ENCODE measurements at regions not wholly inside any gene's neighbourhood (a gene's known extent, or its start where the extent isn't known, plus 50 kb on each side); places are given as distances from the start of the nearest gene placed in this dataset.
"Not testable (repeated sequence)": the region's sequence is repeated elsewhere in the genome, so short reads cannot be mapped to it uniquely, and the experiment has no call there.

DNA sequence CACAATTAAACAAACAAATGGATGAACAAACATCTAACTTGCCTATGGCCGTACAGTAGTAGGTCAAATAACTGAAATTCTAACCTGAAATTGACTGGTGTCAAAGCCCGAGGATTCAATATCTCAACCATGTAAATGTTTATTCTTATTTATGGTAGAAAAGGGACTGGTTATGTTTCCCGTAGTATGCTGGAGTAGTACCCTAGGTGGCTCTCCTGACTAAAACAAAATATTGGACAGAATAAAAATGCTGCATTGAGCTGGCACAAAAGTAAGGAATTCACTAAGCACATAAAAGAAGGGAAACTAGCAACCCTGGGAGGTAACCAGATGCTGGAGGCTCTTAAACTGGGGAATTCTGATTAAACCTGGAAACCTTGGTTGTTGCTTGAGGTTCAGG is 117.1 kb upstream of the PREP start:
- no peaks in the 10 kb centered on the region for H3K4me1 ChIP-seq (ENCODE audit: control insufficient read depth in 2 of 2, insufficient read depth in 2 of 2, low read length in 2 of 2)
- Mint-ChIP-seq H3K4me1 (no peaks in the 10 kb centered on the region), H3K9me3 (ENCODE audit: insufficient read depth) (no peaks in the 10 kb centered on the region), H3K4me3 (no peak overlapping the region), H3K27me3 (peaks cover 27% of the 10 kb centered on the region), H3K27ac (no peak overlapping the region)
- no CpG with 5 or more reads among the region's 3 CpGs for WGBS (ENCODE audit: insufficient coverage)
- ATAC-seq (ENCODE audit: low read depth) (no peak), DNase-seq (no peak)
- no peak overlapping the region for H2AFZ ChIP-seq (ENCODE audit: insufficient read depth, low read depth, low read length, poor library complexity, severe bottlenecking)
- intact Hi-C loops (cut with micrococcal nuclease): no loop called here
- H3K4me3 ChIP-seq (ENCODE audit: control extremely low read depth in 1 of 5, extremely low read depth in 1 of 5, insufficient read depth in 1 of 5, low read depth in 2 of 5, low read length in 4 of 5): no peak overlapping the region
- POLR2A ChIA-PET: no interaction called here
- H3K9me3 ChIP-seq (ENCODE audit: control extremely low read depth in 1 of 3, control insufficient read depth in 2 of 3, insufficient read depth in 1 of 3, low read length in 2 of 3): no peaks in the 10 kb centered on the region
- TF ChIP-seq EZH2 (IDR thresholded peaks at IDR 0.05; ENCODE audit: borderline replicate concordance, insufficient read depth, low read depth, low read length, poor library complexity, severe bottlenecking): no peak
- TF ChIP-seq, protein P1, sequence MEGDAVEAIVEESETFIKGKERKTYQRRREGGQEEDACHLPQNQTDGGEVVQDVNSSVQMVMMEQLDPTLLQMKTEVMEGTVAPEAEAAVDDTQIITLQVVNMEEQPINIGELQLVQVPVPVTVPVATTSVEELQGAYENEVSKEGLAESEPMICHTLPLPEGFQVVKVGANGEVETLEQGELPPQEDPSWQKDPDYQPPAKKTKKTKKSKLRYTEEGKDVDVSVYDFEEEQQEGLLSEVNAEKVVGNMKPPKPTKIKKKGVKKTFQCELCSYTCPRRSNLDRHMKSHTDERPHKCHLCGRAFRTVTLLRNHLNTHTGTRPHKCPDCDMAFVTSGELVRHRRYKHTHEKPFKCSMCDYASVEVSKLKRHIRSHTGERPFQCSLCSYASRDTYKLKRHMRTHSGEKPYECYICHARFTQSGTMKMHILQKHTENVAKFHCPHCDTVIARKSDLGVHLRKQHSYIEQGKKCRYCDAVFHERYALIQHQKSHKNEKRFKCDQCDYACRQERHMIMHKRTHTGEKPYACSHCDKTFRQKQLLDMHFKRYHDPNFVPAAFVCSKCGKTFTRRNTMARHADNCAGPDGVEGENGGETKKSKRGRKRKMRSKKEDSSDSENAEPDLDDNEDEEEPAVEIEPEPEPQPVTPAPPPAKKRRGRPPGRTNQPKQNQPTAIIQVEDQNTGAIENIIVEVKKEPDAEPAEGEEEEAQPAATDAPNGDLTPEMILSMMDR (IDR thresholded peaks at IDR 0.05): no peak
- no peaks in the 10 kb centered on the region for H3K27me3 ChIP-seq (replicated peaks in 1 of 4; ENCODE audit: control extremely low read depth in 1 of 4, control insufficient read depth in 3 of 4, insufficient read depth in 4 of 4, low read length in 3 of 4)
- CTCF ChIA-PET: interaction anchor here (1.0 kb wide), 1 partner anchor 85 kb away, joined by 3 read pairs; no protein-coding TSS in a partner anchor
- H3K4me2 ChIP-seq (replicated peaks; ENCODE audit: low read depth, low read length, poor library complexity, severe bottlenecking): no peak overlapping the region
- no peaks in the 10 kb centered on the region for H3K36me3 ChIP-seq (replicated peaks in 1 of 2; ENCODE audit: control extremely low read depth in 1 of 2, control insufficient read depth in 1 of 2, extremely low read depth in 1 of 2, insufficient read depth in 2 of 2, low read length in 1 of 2)
- no peak overlapping the region for H3K27ac ChIP-seq (ENCODE audit: low read length in 2 of 2)
- H4K20me1 ChIP-seq (ENCODE audit: control insufficient read depth, insufficient read depth, low read length, poor library complexity, severe bottlenecking): no peaks in the 10 kb centered on the region
- H3K79me2 ChIP-seq (ENCODE audit: control insufficient read depth, insufficient read depth, low read length): no peaks in the 10 kb centered on the region
- H3K9ac ChIP-seq (ENCODE audit: low read length): no peak overlapping the region

DNA sequence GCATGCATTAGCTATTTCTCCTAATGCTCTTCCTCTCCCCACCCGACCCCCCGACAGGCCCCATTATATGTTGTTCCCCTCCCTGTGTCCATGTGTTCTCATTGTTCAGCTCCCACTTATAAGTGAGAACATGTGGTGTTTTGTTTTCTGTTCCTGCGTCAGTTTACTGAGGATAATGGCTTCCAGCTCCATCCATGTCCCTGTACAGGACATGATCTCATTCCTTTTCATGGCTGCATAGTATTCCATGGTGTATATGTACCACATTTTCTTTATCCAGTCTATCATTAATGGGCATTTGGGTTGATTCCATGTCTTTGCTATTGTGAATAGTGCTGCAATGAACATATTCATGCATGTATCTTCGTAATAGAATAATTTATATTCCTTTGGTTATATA is 116.1 kb upstream of the PREP start:
- H3K4me3 ChIP-seq (ENCODE audit: control extremely low read depth in 1 of 5, extremely low read depth in 1 of 5, insufficient read depth in 1 of 5, low read depth in 2 of 5, low read length in 4 of 5); H3K27ac ChIP-seq (ENCODE audit: low read length in 2 of 2); H3K27me3 ChIP-seq (replicated peaks in 1 of 4; ENCODE audit: control extremely low read depth in 1 of 4, control insufficient read depth in 3 of 4, insufficient read depth in 4 of 4, low read length in 3 of 4); H2AFZ ChIP-seq (ENCODE audit: insufficient read depth, low read depth, low read length, poor library complexity, severe bottlenecking); H3K9me3 Mint-ChIP-seq (ENCODE audit: insufficient read depth); H3K4me2 ChIP-seq (replicated peaks; ENCODE audit: low read depth, low read length, poor library complexity, severe bottlenecking); H3K4me1 ChIP-seq (ENCODE audit: control insufficient read depth in 2 of 2, insufficient read depth in 2 of 2, low read length in 2 of 2); ATAC-seq (ENCODE audit: low read depth); H3K9ac ChIP-seq (ENCODE audit: low read length); H3K4me3 Mint-ChIP-seq; DNase-seq; POLR2A ChIA-PET; H3K36me3 ChIP-seq (replicated peaks in 1 of 2; ENCODE audit: control extremely low read depth in 1 of 2, control insufficient read depth in 1 of 2, extremely low read depth in 1 of 2, insufficient read depth in 2 of 2, low read length in 1 of 2); H3K79me2 ChIP-seq (ENCODE audit: control insufficient read depth, insufficient read depth, low read length); H3K27ac Mint-ChIP-seq; intact Hi-C loops (cut with micrococcal nuclease); H3K9me3 ChIP-seq (ENCODE audit: control extremely low read depth in 1 of 3, control insufficient read depth in 2 of 3, insufficient read depth in 1 of 3, low read length in 2 of 3); CTCF ChIA-PET; H3K4me1 Mint-ChIP-seq; H4K20me1 ChIP-seq (ENCODE audit: control insufficient read depth, insufficient read depth, low read length, poor library complexity, severe bottlenecking): not testable (repeated sequence)
- WGBS (ENCODE audit: insufficient coverage): no CpG with 5 or more reads among the region's 4 CpGs
- peaks cover 26% of the 10 kb centered on the region for H3K27me3 Mint-ChIP-seq
